BLaER1 (cell line): ENCODE measurements at regions not wholly inside any gene's neighbourhood (a gene's known extent, or its start where the extent isn't known, plus 50 kb on each side); places are given as distances from the start of the nearest gene placed in this dataset.

Experiments used
- H3K27ac ChIP-seq: shearing (Covaris generic); formaldehyde crosslinking; 2 replicates; pipeline ENCODE4 v1.8.1; 2022
- H3K27me3 ChIP-seq: shearing (Covaris generic); formaldehyde crosslinking; 2 replicates; pipeline ENCODE4 v1.8.1; 2022
- H3K36me3 ChIP-seq: shearing (Covaris generic); formaldehyde crosslinking; 2 replicates; pipeline ENCODE4 v1.8.1; 2022
- H3K4me1 ChIP-seq: shearing (Covaris generic); formaldehyde crosslinking; 2 replicates; pipeline ENCODE4 v1.8.1; 2022
- H3K4me2 ChIP-seq: shearing (Covaris generic); formaldehyde crosslinking; 2 replicates; pipeline ENCODE4 v1.8.1; 2022
- H3K4me3 ChIP-seq: shearing (Covaris generic); formaldehyde crosslinking; 2 replicates; pipeline ENCODE4 v1.8.1; 2022
- H3K9ac ChIP-seq: shearing (Covaris generic); formaldehyde crosslinking; 2 replicates; pipeline ENCODE4 v1.8.1; 2022
- H3K9me3 ChIP-seq: shearing (Covaris generic); formaldehyde crosslinking; 2 replicates; pipeline ENCODE4 v1.8.1; 2022
- H4K20me1 ChIP-seq: shearing (Covaris generic); formaldehyde crosslinking; 2 replicates; pipeline ENCODE4 v1.8.1; 2022
- Cebpa-rat ChIP-seq: shearing (Covaris generic); IDR thresholded peaks from 2 replicates; pipeline ENCODE4 v1.8.1; 2022

- no peak overlapping the region for H3K9ac ChIP-seq
- H3K27me3 ChIP-seq = no peaks in the 10 kb centered on the region
- H3K27ac ChIP-seq = no peak overlapping the region
- no peak for TF ChIP-seq Cebpa-rat
- H3K4me1 ChIP-seq = peaks cover 23% of the 10 kb centered on the region
- H3K4me3 ChIP-seq = no peak overlapping the region
- no peaks in the 10 kb centered on the region for H3K36me3 ChIP-seq
- no peak overlapping the region for H3K4me2 ChIP-seq
- H3K9me3 ChIP-seq = no peaks in the 10 kb centered on the region
- H4K20me1 ChIP-seq = no peaks in the 10 kb centered on the region
These were observed 1724.1 kb upstream of the SEL1L start for GRCh38 chr14:83257466-83258439.

- H3K27me3 ChIP-seq = no peaks in the 10 kb centered on the region
- H3K36me3 ChIP-seq = no peaks in the 10 kb centered on the region
- H3K4me2 ChIP-seq = no peak overlapping the region
These were observed 1727.1 kb upstream of the SEL1L start for GRCh38 chr14:83260751-83261150.

DNA sequence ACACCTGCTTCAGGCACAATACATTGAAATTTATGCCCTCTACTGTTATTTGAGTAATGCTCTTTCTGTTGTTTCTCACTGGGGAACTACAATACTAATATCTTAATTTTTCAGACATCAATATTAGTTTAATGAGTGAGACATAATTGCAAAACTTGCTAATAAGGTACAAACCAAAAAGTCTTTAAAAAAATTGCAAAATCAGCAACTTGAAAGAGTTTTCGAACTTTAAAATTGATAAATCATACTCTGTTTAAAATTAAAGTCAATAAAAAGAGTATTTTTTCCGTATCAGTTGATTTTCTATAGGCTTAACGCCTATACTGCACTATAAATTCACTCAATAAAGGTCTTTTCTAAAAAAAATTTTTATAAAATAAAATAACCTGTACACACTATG lies 1735.9 kb upstream of the SEL1L start:
- Histone ChIP-seq H3K27me3 (no peaks in the 10 kb centered on the region), H3K9me3 (no peaks in the 10 kb centered on the region)
- TF ChIP-seq Cebpa-rat = no peak

More at GRCh38 chr14:83260751-83261150, 1727.1 kb upstream of the SEL1L start:
- Histone ChIP-seq H3K4me1 (peaks cover 2% of the 10 kb centered on the region), H4K20me1 (no peaks in the 10 kb centered on the region), H3K9me3 (no peaks in the 10 kb centered on the region), H3K9ac (no peak overlapping the region), H3K4me3 (no peak overlapping the region), H3K27ac (no peak overlapping the region)
- no peak for TF ChIP-seq Cebpa-rat

DNA sequence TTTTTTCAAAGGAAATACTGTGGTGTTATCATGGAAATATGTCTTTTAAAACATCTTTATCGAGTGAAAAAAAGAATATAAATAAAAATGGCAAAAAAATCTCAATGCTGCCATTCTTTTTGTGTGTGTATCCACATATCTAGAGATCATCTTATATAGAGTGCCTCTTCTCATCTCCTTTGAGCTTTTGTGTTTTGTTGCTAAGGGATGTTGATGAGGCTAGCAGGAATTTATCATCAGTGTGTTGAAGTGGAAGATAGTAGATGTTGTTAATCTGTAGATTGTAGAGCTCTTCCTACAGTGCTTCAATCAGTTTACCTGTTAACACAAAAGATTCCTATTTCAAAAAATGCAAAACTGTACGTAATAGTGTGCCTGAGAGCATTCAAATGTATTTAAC lies 1738.0 kb upstream of the SEL1L start:
- H3K36me3 ChIP-seq = no peaks in the 10 kb centered on the region
- no peaks in the 10 kb centered on the region for H3K4me1 ChIP-seq
- TF ChIP-seq Cebpa-rat = no peak
- H3K4me3 ChIP-seq = no peak overlapping the region
- H3K9me3 ChIP-seq = no peaks in the 10 kb centered on the region
- no peak overlapping the region for H3K9ac ChIP-seq
- no peak overlapping the region for H3K27ac ChIP-seq
- no peaks in the 10 kb centered on the region for H3K27me3 ChIP-seq
- no peaks in the 10 kb centered on the region for H4K20me1 ChIP-seq
- H3K4me2 ChIP-seq = no peak overlapping the region

More for the DNA sequence above, 1735.9 kb upstream of the SEL1L start:
- no peaks in the 10 kb centered on the region for H3K36me3 ChIP-seq
- H3K4me1 ChIP-seq = no peaks in the 10 kb centered on the region
- H3K4me3 ChIP-seq = no peak overlapping the region
- no peak overlapping the region for H3K4me2 ChIP-seq
- H3K27ac ChIP-seq = no peak overlapping the region
- no peaks in the 10 kb centered on the region for H4K20me1 ChIP-seq
- no peak overlapping the region for H3K9ac ChIP-seq

DNA sequence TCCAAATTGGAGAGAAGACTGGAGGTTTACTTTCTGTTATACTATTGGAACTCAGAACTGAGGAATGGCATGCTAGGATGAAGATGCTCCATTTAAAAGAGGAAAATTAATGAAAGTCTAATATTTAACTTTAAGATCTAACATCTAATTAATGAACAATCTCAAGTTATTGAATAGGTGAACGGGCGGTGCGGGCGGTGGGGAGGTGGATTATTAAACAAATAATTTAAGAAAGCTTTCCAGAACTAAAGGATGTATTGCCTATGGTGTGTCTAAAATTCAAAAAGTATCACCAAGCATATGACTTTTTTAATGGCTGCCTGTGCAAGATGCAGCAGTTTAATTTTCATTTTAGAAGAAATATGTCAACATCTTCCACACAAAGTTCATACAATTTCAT lies 1747.1 kb upstream of the SEL1L start:
- Histone ChIP-seq H3K4me3 (no peak overlapping the region), H3K9ac (no peak overlapping the region), H3K4me2 (no peak overlapping the region), H3K27me3 (no peaks in the 10 kb centered on the region), H3K4me1 (no peaks in the 10 kb centered on the region), H3K27ac (no peak overlapping the region), H3K36me3 (no peaks in the 10 kb centered on the region), H3K9me3 (no peaks in the 10 kb centered on the region), H4K20me1 (no peaks in the 10 kb centered on the region)
- TF ChIP-seq Cebpa-rat = no peak

- TF ChIP-seq Cebpa-rat = no peak
- Histone ChIP-seq H4K20me1 (no peaks in the 10 kb centered on the region), H3K9ac (no peak overlapping the region), H3K27ac (no peak overlapping the region), H3K4me1 (no peaks in the 10 kb centered on the region), H3K27me3 (no peaks in the 10 kb centered on the region), H3K9me3 (no peaks in the 10 kb centered on the region), H3K36me3 (no peaks in the 10 kb centered on the region), H3K4me3 (no peak overlapping the region), H3K4me2 (no peak overlapping the region)
These were observed 1749.1 kb upstream of the SEL1L start for GRCh38 chr14:83282706-83283105.

DNA sequence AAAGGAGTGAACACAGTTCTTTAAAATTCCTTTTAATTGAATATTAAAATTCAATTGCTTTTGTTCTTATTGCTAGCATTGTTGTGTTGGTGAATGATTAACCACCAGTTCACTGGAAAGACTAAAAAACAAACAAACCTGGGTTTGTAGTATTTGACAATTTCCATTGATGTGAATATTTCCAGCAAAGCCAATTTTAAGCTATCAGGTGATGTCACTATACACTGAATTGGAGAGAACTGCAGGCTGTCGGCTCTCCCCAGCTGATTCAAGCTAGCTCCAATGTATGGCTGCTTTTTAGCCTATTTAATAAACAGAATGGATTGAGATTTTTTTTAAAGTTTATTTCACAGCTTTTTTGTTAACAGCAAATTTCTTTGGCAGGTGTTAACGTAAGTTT lies 1753.6 kb upstream of the SEL1L start:
- Histone ChIP-seq H3K27me3 (no peaks in the 10 kb centered on the region), H3K9me3 (no peaks in the 10 kb centered on the region), H3K36me3 (no peaks in the 10 kb centered on the region), H3K27ac (no peak overlapping the region), H4K20me1 (no peaks in the 10 kb centered on the region), H3K4me1 (no peaks in the 10 kb centered on the region), H3K4me3 (no peak overlapping the region), H3K4me2 (no peak overlapping the region), H3K9ac (no peak overlapping the region)
- TF ChIP-seq Cebpa-rat = no peak

GRCh38 chr14:83289390-83289789 lies 1755.7 kb upstream of the SEL1L start:
- H3K9me3 ChIP-seq = no peaks in the 10 kb centered on the region
- H3K27me3 ChIP-seq = no peaks in the 10 kb centered on the region
- H3K36me3 ChIP-seq = no peaks in the 10 kb centered on the region
- no peak for TF ChIP-seq Cebpa-rat
- no peaks in the 10 kb centered on the region for H4K20me1 ChIP-seq
- H3K9ac ChIP-seq = no peak overlapping the region
- H3K27ac ChIP-seq = no peak overlapping the region
- no peak overlapping the region for H3K4me2 ChIP-seq
- H3K4me1 ChIP-seq = no peaks in the 10 kb centered on the region
- H3K4me3 ChIP-seq = no peak overlapping the region

DNA sequence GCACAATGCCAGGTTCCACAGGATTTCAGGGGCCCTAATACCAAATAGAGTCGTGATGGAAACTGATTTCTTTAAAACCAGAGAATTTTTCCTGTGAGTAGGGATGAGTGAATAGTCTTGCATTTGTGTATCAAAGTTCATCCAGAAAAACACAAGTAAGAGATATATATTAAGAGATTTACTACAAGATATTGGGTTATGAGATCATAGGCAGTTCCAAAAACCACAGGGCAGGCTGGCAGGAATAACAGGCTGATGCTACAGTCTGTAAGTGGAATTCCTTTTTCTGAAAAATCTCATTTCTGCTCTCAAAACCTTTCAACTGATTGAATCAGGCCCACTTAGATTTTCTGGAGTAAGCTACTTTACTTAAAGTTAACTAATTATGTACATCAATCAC lies 1756.2 kb upstream of the SEL1L start:
- no peaks in the 10 kb centered on the region for H3K36me3 ChIP-seq
- H3K4me1 ChIP-seq = no peaks in the 10 kb centered on the region
- H3K27me3 ChIP-seq = no peaks in the 10 kb centered on the region
- H3K4me3 ChIP-seq = no peak overlapping the region
- H3K4me2 ChIP-seq = no peak overlapping the region
- no peak for TF ChIP-seq Cebpa-rat
- no peak overlapping the region for H3K9ac ChIP-seq
- no peaks in the 10 kb centered on the region for H4K20me1 ChIP-seq
- no peak overlapping the region for H3K27ac ChIP-seq
- H3K9me3 ChIP-seq = no peaks in the 10 kb centered on the region

DNA sequence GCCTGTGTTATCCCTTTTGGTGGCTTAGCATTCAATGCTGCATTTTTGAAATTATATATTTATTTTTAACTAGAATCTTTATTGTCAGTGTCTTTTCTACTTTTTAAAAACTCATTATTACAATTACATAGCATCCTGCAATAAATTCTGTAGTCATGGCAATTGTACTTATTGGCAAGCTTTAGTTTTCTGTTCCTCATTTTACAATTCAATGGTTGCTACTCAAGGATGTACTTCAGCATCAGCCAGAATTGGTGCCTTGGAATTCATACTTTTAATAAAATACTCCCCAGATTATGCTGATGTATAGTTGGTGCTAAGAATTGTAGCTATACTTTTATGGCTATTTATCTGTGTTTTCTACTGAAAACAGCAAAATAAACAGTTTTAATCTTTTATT lies 1756.8 kb upstream of the SEL1L start:
- Histone ChIP-seq H3K9ac (no peak overlapping the region), H3K27ac (no peak overlapping the region), H4K20me1 (no peaks in the 10 kb centered on the region), H3K4me3 (no peak overlapping the region), H3K36me3 (no peaks in the 10 kb centered on the region), H3K27me3 (no peaks in the 10 kb centered on the region), H3K4me2 (no peak overlapping the region), H3K4me1 (no peaks in the 10 kb centered on the region), H3K9me3 (no peaks in the 10 kb centered on the region)
- no peak for TF ChIP-seq Cebpa-rat

DNA sequence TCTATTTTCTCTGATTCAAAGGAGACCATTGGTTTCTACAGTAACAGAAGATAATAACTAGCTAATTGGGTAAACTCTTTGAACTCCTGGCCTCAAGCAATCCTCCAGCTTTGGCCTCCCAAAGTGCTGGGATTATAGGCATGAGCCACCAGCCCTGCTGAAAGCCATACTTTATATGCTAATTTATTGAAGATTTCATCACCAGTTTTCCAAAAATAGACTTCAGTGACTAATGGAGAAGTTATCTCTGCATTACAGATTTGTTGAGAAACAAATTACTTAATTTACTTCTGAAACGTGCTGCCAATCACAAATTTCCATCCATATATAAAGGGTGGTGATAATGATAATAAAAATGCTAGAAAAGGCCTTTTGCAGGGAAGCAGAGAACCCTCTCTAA lies 1758.1 kb upstream of the SEL1L start:
- no peaks in the 10 kb centered on the region for H3K27me3 ChIP-seq
- no peaks in the 10 kb centered on the region for H4K20me1 ChIP-seq
- H3K36me3 ChIP-seq = no peaks in the 10 kb centered on the region
- H3K9me3 ChIP-seq = no peaks in the 10 kb centered on the region
- H3K27ac ChIP-seq = no peak overlapping the region
- H3K4me2 ChIP-seq = no peak overlapping the region
- no peak overlapping the region for H3K9ac ChIP-seq
- H3K4me3 ChIP-seq = no peak overlapping the region
- no peak for TF ChIP-seq Cebpa-rat
- no peaks in the 10 kb centered on the region for H3K4me1 ChIP-seq
